Spinal cord (tissue), 9 donors: ENCODE measurements at regions not wholly inside any gene's neighbourhood (a gene's known extent, or its start where the extent isn't known, plus 50 kb on each side); places are given as distances from the start of the nearest gene placed in this dataset.

ENCODE experiments used
- DNase-seq, 6 donors: peaks; one replicate each; pipeline versions ENCODE4 v3.0.0 to v3.0.0-alpha.2; 2013 to 2015; ENCODE audit warnings: low spot score in 6 of 6, low read depth in 4 of 6
- H3K27ac ChIP-seq: one replicate; pipeline ENCODE4 v1.5.1; 2013; ENCODE audit warnings: low read depth, low read length, control low read depth
- H3K27me3 ChIP-seq: one replicate; pipeline ENCODE4 v1.6.1; 2013; ENCODE audit warnings: low read length; ENCODE audit not compliant: control insufficient read depth, insufficient read depth
- H3K36me3 ChIP-seq: one replicate; pipeline ENCODE4 v1.6.1; 2013; ENCODE audit warnings: low read length; ENCODE audit not compliant: control insufficient read depth, insufficient read depth
- H3K4me1 ChIP-seq: one replicate; pipeline ENCODE4 v1.6.1; 2013; ENCODE audit warnings: low read length; ENCODE audit not compliant: control insufficient read depth, insufficient read depth
- H3K4me3 ChIP-seq: one replicate; pipeline ENCODE4 v1.5.1; 2013; ENCODE audit warnings: low read depth, low read length, control low read depth
- H3K9me3 ChIP-seq: one replicate; pipeline ENCODE4 v1.6.1; 2013; ENCODE audit warnings: low read length; ENCODE audit not compliant: control insufficient read depth, insufficient read depth
- WGBS: methylation state at CpG from one replicate; pipeline ENCODE4 v1.1.5; 2013; ENCODE audit warnings: missing lambda C conversion rate; ENCODE audit not compliant: insufficient coverage; 5-methylcytosine and 5-hydroxymethylcytosine counted together
- donor health status: healthy.

- no peak for DNase-seq
- no peak overlapping the region for H3K27ac ChIP-seq
- H3K27me3 ChIP-seq = no peaks in the 10 kb centered on the region
- H3K4me3 ChIP-seq = no peak overlapping the region
- no peaks in the 10 kb centered on the region for H3K4me1 ChIP-seq
- no CpG with 5 or more reads among the region's 4 CpGs for WGBS
- no peaks in the 10 kb centered on the region for H3K9me3 ChIP-seq
- no peaks in the 10 kb centered on the region for H3K36me3 ChIP-seq
These were observed 91.9 kb upstream of the PPP1R2C start for GRCh38 chrX:42869659-42870476.

- no peak for DNase-seq
- H3K36me3 ChIP-seq = no peaks in the 10 kb centered on the region
- H3K4me1 ChIP-seq = no peaks in the 10 kb centered on the region
- H3K9me3 ChIP-seq = peaks cover 5% of the 10 kb centered on the region
- no peaks in the 10 kb centered on the region for H3K27me3 ChIP-seq
- no peak overlapping the region for H3K27ac ChIP-seq
- no peak overlapping the region for H3K4me3 ChIP-seq
These were observed 108.6 kb upstream of the PPP1R2C start for GRCh38 chrX:42886519-42886918.

- Histone ChIP-seq H3K4me1 (no peaks in the 10 kb centered on the region), H3K27me3 (no peaks in the 10 kb centered on the region), H3K4me3 (no peak overlapping the region), H3K9me3 (no peaks in the 10 kb centered on the region), H3K36me3 (no peaks in the 10 kb centered on the region), H3K27ac (no peak overlapping the region)
- WGBS = no CpG with 5 or more reads among the region's 1 CpG
- DNase-seq = peak in 1 of 6 donors; percentile 1
These were observed 123.0 kb upstream of the PPP1R2C start for GRCh38 chrX:42900947-42901346.

- no peaks in the 10 kb centered on the region for H3K4me1 ChIP-seq
- H3K27ac ChIP-seq = no peak overlapping the region
- H3K27me3 ChIP-seq = no peaks in the 10 kb centered on the region
- H3K9me3 ChIP-seq = peaks cover under 1% of the 10 kb centered on the region
- DNase-seq = no peak
- H3K36me3 ChIP-seq = no peaks in the 10 kb centered on the region
- no peak overlapping the region for H3K4me3 ChIP-seq
These were observed 124.5 kb upstream of the PPP1R2C start for GRCh38 chrX:42902513-42902912.

- Histone ChIP-seq H3K27me3 (no peaks in the 10 kb centered on the region), H3K4me3 (no peak overlapping the region), H3K4me1 (no peaks in the 10 kb centered on the region), H3K27ac (no peak overlapping the region), H3K9me3 (no peaks in the 10 kb centered on the region), H3K36me3 (no peaks in the 10 kb centered on the region)
- WGBS = 86% methylated on average over 1 of the region's 3 CpGs
- no peak for DNase-seq
These were observed 142.8 kb upstream of the PPP1R2C start for GRCh38 chrX:42920752-42921151.

GRCh38 chrX:42930071-42930470 is 152.1 kb upstream of the PPP1R2C start:
- Histone ChIP-seq H3K9me3 (no peaks in the 10 kb centered on the region), H3K4me1 (no peaks in the 10 kb centered on the region), H3K4me3 (no peak overlapping the region), H3K27me3 (no peaks in the 10 kb centered on the region), H3K27ac (no peak overlapping the region), H3K36me3 (no peaks in the 10 kb centered on the region)
- no CpG with 5 or more reads among the region's 1 CpG for WGBS
- DNase-seq = peak in 1 of 6 donors; percentile 10

GRCh38 chrX:42930951-42931350 is 153.0 kb upstream of the PPP1R2C start:
- WGBS = no CpG with 5 or more reads among the region's 1 CpG
- no peak for DNase-seq
- H3K27me3 ChIP-seq = no peaks in the 10 kb centered on the region
- H3K36me3 ChIP-seq = no peaks in the 10 kb centered on the region
- H3K4me1 ChIP-seq = no peaks in the 10 kb centered on the region
- no peaks in the 10 kb centered on the region for H3K9me3 ChIP-seq
- H3K27ac ChIP-seq = no peak overlapping the region
- no peak overlapping the region for H3K4me3 ChIP-seq

- Histone ChIP-seq H3K27me3 (no peaks in the 10 kb centered on the region), H3K9me3 (no peaks in the 10 kb centered on the region), H3K4me3 (no peak overlapping the region), H3K27ac (no peak overlapping the region), H3K4me1 (no peaks in the 10 kb centered on the region), H3K36me3 (no peaks in the 10 kb centered on the region)
- no CpG with 5 or more reads among the region's 1 CpG for WGBS
- no peak for DNase-seq
These were observed 155.2 kb upstream of the PPP1R2C start for GRCh38 chrX:42933187-42933586.

GRCh38 chrX:42934020-42934726 is 156.2 kb upstream of the PPP1R2C start:
- WGBS = 52% methylated on average over 3 of the region's 5 CpGs
- no peak overlapping the region for H3K27ac ChIP-seq
- no peak for DNase-seq
- H3K4me3 ChIP-seq = no peak overlapping the region
- H3K4me1 ChIP-seq = no peaks in the 10 kb centered on the region
- H3K36me3 ChIP-seq = no peaks in the 10 kb centered on the region
- no peaks in the 10 kb centered on the region for H3K27me3 ChIP-seq
- no peaks in the 10 kb centered on the region for H3K9me3 ChIP-seq

GRCh38 chrX:42941671-42942070 is 163.7 kb upstream of the PPP1R2C start:
- DNase-seq = no peak
- Histone ChIP-seq H3K4me3 (no peak overlapping the region), H3K36me3 (no peaks in the 10 kb centered on the region), H3K27ac (no peak overlapping the region), H3K27me3 (peaks cover 3% of the 10 kb centered on the region), H3K9me3 (no peaks in the 10 kb centered on the region), H3K4me1 (no peaks in the 10 kb centered on the region)
- WGBS = 67% methylated on average over 1 of the region's 2 CpGs
